Fibroblast of pulmonary artery (primary cell): ENCODE measurements at regions not wholly inside any gene's neighbourhood (a gene's known extent, or its start where the extent isn't known, plus 50 kb on each side); places are given as distances from the start of the nearest gene placed in this dataset.
"Not testable (repeated sequence)": the region's sequence is repeated elsewhere in the genome, so short reads cannot be mapped to it uniquely, and the experiment has no call there.

Experiments
- DNase-seq: peaks from one replicate; pipeline ENCODE4 v3.0.0-alpha.2; 2010; ENCODE audit warnings: low read depth
- H3K4me3 ChIP-seq: replicated peaks from 2 replicates; pipeline ENCODE4 v1.5.1; 2011; ENCODE audit warnings: low read depth, mild to moderate bottlenecking, control low read depth, low read length, moderate library complexity
- CTCF ChIP-seq: IDR thresholded peaks from 2 replicates; pipeline ENCODE4 v1.5.1; 2011; ENCODE audit warnings: mild to moderate bottlenecking, control low read depth, low read length, inconsistent platforms; ENCODE audit errors: missing control alignments

GRCh38 chr12:67783393-67783792 is 134.8 kb downstream of the DYRK2 start:
- no peak overlapping the region for H3K4me3 ChIP-seq
- no peak for TF ChIP-seq CTCF

DNA sequence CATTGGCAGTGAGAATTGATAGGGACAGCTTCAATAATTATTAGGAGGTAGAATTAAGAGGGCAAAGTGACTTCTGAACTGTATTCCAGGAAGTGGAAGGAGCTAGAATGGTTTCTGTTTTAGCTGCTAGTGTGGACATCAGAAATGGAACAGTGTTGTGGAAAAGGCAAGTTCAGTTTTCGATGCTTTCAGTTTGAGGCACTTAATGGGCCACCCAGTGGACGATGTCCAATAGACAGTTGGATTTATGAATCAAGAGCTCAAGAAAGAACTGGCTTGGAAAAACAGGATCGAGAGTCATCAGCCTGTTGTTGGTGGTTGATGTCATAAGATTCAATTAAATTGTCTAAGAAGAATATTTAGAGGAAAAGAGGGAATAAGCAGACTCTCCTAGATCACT is 136.3 kb downstream of the DYRK2 start:
- no peak for TF ChIP-seq CTCF
- no peak for DNase-seq

More at GRCh38 chr12:67783393-67783792, 134.8 kb downstream of the DYRK2 start:
- no peak for DNase-seq

GRCh38 chr12:67786086-67786485 is 137.5 kb downstream of the DYRK2 start:
- no peak for TF ChIP-seq CTCF
- H3K4me3 ChIP-seq = no peak overlapping the region
- no peak for DNase-seq

More for the DNA sequence above, 136.3 kb downstream of the DYRK2 start:
- no peak overlapping the region for H3K4me3 ChIP-seq

- no peak overlapping the region for H3K4me3 ChIP-seq
- no peak for DNase-seq
- TF ChIP-seq CTCF = no peak
These were observed 139.6 kb downstream of the DYRK2 start for GRCh38 chr12:67788118-67788517.

DNA sequence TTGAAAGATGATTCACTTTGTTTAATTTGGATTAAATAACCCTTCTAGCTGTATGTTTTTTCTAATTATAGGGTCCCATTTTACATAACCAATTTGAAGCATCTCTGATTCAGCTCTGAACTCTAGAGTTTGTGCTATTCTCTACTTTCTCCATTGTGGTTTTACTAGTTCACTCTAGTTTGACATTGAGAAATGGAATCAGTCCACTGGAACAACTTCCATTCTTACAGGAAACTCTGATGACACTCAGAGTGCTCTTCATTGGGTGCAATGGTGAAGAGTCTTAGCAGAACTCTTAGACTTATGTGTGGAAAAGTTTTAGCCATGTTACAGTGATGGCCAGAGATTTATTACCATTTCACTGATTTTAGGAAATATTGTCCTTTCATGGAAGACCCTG is 140.7 kb downstream of the DYRK2 start:
- no peak for DNase-seq
- TF ChIP-seq CTCF = no peak
- no peak overlapping the region for H3K4me3 ChIP-seq

GRCh38 chr12:67790660-67791059 is 142.1 kb downstream of the DYRK2 start:
- H3K4me3 ChIP-seq = no peak overlapping the region
- TF ChIP-seq CTCF = no peak
- no peak for DNase-seq

DNA sequence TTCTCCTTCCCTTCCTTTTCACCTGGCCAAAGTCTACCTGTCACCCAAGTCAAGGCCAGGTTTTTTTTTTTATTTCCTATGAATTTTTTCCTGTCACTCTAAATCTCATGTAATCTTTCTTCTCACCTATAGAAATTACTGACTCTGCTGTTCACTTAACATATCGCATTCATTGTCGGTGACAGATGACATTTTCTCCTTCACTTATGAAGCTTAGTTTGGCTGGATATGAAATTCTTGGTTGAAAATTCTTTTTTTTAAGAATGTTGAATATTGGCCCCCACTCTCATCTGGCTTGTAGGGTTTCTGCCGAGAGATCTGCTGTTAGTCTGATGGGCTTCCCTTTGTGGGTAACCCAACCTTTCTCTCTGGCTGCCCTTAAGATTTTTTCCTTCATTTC is 142.8 kb downstream of the DYRK2 start:
- H3K4me3 ChIP-seq, DNase-seq: not testable (repeated sequence)

GRCh38 chr12:67792185-67792584 is 143.6 kb downstream of the DYRK2 start:
- no peak for TF ChIP-seq CTCF
- no peak for DNase-seq
- no peak overlapping the region for H3K4me3 ChIP-seq
